CD14-positive monocyte (primary cell): ENCODE measurements at regions not wholly inside any gene's neighbourhood (a gene's known extent, or its start where the extent isn't known, plus 50 kb on each side); places are given as distances from the start of the nearest gene placed in this dataset.
"Not testable (repeated sequence)": the region's sequence is repeated elsewhere in the genome, so short reads cannot be mapped to it uniquely, and the experiment has no call there.

ENCODE experiments used
- DNase-seq, 3 donors: peaks; one replicate each; pipeline ENCODE4 v3.0.0-alpha.2; 2011 to 2022
- H2AFZ ChIP-seq: 2 replicates; pipeline ENCODE4 v1.6.0; 2012; ENCODE audit warnings: mild to moderate bottlenecking, low read depth, low read length, inconsistent platforms; ENCODE audit not compliant: insufficient read depth, poor library complexity, severe bottlenecking
- H3K27ac ChIP-seq, 2 donors: 1 replicate in 1 of 2; 2 replicates in 1 of 2; pipeline ENCODE4 v1.5.1; 2012 to 2013; ENCODE audit warnings: low read length in 2 of 2, control low read depth in 1 of 2, inconsistent platforms in 1 of 2, low read depth in 1 of 2, mild to moderate bottlenecking in 1 of 2
- H3K27me3 ChIP-seq, 2 donors: one replicate each; pipeline versions ENCODE4 v1.6.0 to v1.6.1; 2011 to 2013; ENCODE audit warnings: low read length in 2 of 2; ENCODE audit not compliant: control insufficient read depth in 2 of 2, insufficient read depth in 2 of 2
- H3K36me3 ChIP-seq, 2 donors: replicated peaks in 1 of 2; 1 replicate in 1 of 2; 2 replicates in 1 of 2; pipeline versions ENCODE4 v1.5.1 to v1.6.1; 2012 to 2013; ENCODE audit warnings: low read length in 2 of 2, control low read depth in 1 of 2, inconsistent platforms in 1 of 2, mild to moderate bottlenecking in 1 of 2; ENCODE audit not compliant: insufficient read depth in 2 of 2, control insufficient read depth in 1 of 2
- H3K4me1 ChIP-seq, 2 donors: 1 replicate in 1 of 2; 2 replicates in 1 of 2; pipeline versions ENCODE4 v1.5.1 to v1.6.1; 2012 to 2013; ENCODE audit warnings: low read length in 2 of 2, control low read depth in 1 of 2, inconsistent platforms in 1 of 2, mild to moderate bottlenecking in 1 of 2, moderate library complexity in 1 of 2; ENCODE audit not compliant: insufficient read depth in 2 of 2, control insufficient read depth in 1 of 2
- H3K4me2 ChIP-seq: replicated peaks from 2 replicates; pipeline ENCODE3; 2012; ENCODE audit warnings: low read length, moderate library complexity, mild to moderate bottlenecking; ENCODE audit not compliant: poor library complexity, severe bottlenecking; ENCODE audit errors: extremely low read depth
- H3K4me3 ChIP-seq, 3 experiments: fragments of 200-600 bp in 1 of 3; sonication (generic) in 1 of 3; replicated peaks in 1 of 3; 1 replicate in 2 of 3; 2 replicates in 1 of 3; pipeline ENCODE4 v1.5.1; 2011 to 2013; ENCODE audit warnings: low read length in 3 of 3, mild to moderate bottlenecking in 3 of 3, control low read depth in 2 of 3, low read depth in 2 of 3, inconsistent platforms in 1 of 3, moderate library complexity in 1 of 3
- H3K79me2 ChIP-seq: 2 replicates; pipeline ENCODE4 v1.6.0; 2012; ENCODE audit warnings: mild to moderate bottlenecking, control low read depth, inconsistent platforms, low read length, moderate library complexity; ENCODE audit not compliant: insufficient read depth
- H3K9ac ChIP-seq: 2 replicates; pipeline ENCODE4 v1.6.0; 2017; ENCODE audit warnings: low read length, mild to moderate bottlenecking; ENCODE audit not compliant: insufficient read depth, poor library complexity, severe bottlenecking
- H3K9me3 ChIP-seq, 2 donors: replicated peaks in 1 of 2; 1 replicate in 1 of 2; 2 replicates in 1 of 2; pipeline versions ENCODE4 v1.5.1 to v1.6.1; 2012 to 2013; ENCODE audit warnings: low read length in 2 of 2, control low read depth in 1 of 2; ENCODE audit not compliant: control insufficient read depth in 1 of 2, insufficient read depth in 1 of 2
- H4K20me1 ChIP-seq: 2 replicates; pipeline ENCODE4 v1.6.0; 2012; ENCODE audit warnings: mild to moderate bottlenecking, low read length, control low read depth, moderate library complexity; ENCODE audit not compliant: insufficient read depth
- H3K27ac Mint-ChIP-seq, 7 donors: one replicate each; pipeline ENCODE4 v1.8.0; 2020; ENCODE audit warnings: mild to moderate bottlenecking in 7 of 7, mixed read lengths in 7 of 7, moderate library complexity in 6 of 7, inconsistent platforms in 2 of 7
- H3K27me3 Mint-ChIP-seq, 3 donors: one replicate each; pipeline ENCODE4 v1.8.0; 2021 to 2022; ENCODE audit warnings: low read depth in 3 of 3, mild to moderate bottlenecking in 3 of 3, mixed read lengths in 3 of 3, moderate library complexity in 3 of 3, inconsistent platforms in 1 of 3
- H3K36me3 Mint-ChIP-seq, 2 donors: one replicate each; pipeline ENCODE4 v1.8.0; 2020; ENCODE audit warnings: mixed read lengths in 2 of 2, inconsistent platforms in 1 of 2, mild to moderate bottlenecking in 1 of 2
- H3K4me1 Mint-ChIP-seq: one replicate; pipeline ENCODE4 v1.8.0; 2020; ENCODE audit warnings: mild to moderate bottlenecking, mixed read lengths
- H3K4me3 Mint-ChIP-seq, 2 donors: one replicate each; pipeline ENCODE4 v1.8.0; 2020; ENCODE audit warnings: mild to moderate bottlenecking in 2 of 2, mixed read lengths in 2 of 2, moderate library complexity in 1 of 2
- H3K9me3 Mint-ChIP-seq, 7 donors: one replicate each; pipeline ENCODE4 v1.8.0; 2020 to 2022; ENCODE audit warnings: mixed read lengths in 7 of 7, mild to moderate bottlenecking in 6 of 7, moderate library complexity in 6 of 7, inconsistent platforms in 2 of 7
- CTCF ChIP-seq: fragments of 200-600 bp; IDR thresholded peaks from one replicate; pipeline ENCODE4 v1.8.0; 2022; ENCODE audit warnings: antibody characterized with exemption, mild to moderate bottlenecking
- WGBS: methylation state at CpG from one replicate; pipeline ENCODE4 v1.1.5; 2013; ENCODE audit warnings: missing lambda C conversion rate; ENCODE audit not compliant: insufficient coverage; 5-methylcytosine and 5-hydroxymethylcytosine counted together
- intact Hi-C, 2 donors: fragments of 100-400 bp; cut with micrococcal nuclease; formaldehyde crosslinking; loops; one replicate each; pipeline versions ENCODE4 v1.15.0 to v1.15.1; 2023

GRCh38 chr7:96558530-96558929, 151.1 kb downstream of the SEM1 start:
- no peak for DNase-seq
- Histone ChIP-seq H4K20me1 (no peaks in the 10 kb centered on the region), H3K27ac (no peak overlapping the region), H3K36me3 (no peaks in the 10 kb centered on the region), H3K79me2 (no peaks in the 10 kb centered on the region), H3K4me1 (no peaks in the 10 kb centered on the region), H3K4me3 (no peak overlapping the region), H2AFZ (no peak overlapping the region), H3K9ac (no peak overlapping the region), H3K4me2 (no peak overlapping the region), H3K27me3 (no peaks in the 10 kb centered on the region), H3K9me3 (no peaks in the 10 kb centered on the region)
- 100% methylated on average over 2 of the region's 2 CpGs for WGBS
- H3K36me3 Mint-ChIP-seq: no peaks in the 10 kb centered on the region
- no peaks in the 10 kb centered on the region for H3K4me1 Mint-ChIP-seq
- no peak overlapping the region for H3K27ac Mint-ChIP-seq
- no peak overlapping the region for H3K4me3 Mint-ChIP-seq
- H3K9me3 Mint-ChIP-seq: peaks cover 0 to 9% (median 3%) of the 10 kb centered on the region in 7 donors
- TF ChIP-seq CTCF: no peak
- peaks cover 1 to 5% (median 3%) of the 10 kb centered on the region in 3 donors for H3K27me3 Mint-ChIP-seq
- intact Hi-C loops: no loop called here

- no peak overlapping the region for H3K27ac ChIP-seq
- H3K4me1 ChIP-seq: no peaks in the 10 kb centered on the region
- WGBS: 75% methylated on average over 4 of the region's 9 CpGs
- no peak overlapping the region for H3K4me3 ChIP-seq
- H4K20me1 ChIP-seq: no peaks in the 10 kb centered on the region
- Mint-ChIP-seq H3K27ac (no peak overlapping the region), H3K4me1 (no peaks in the 10 kb centered on the region), H3K27me3 (peaks cover 1 to 3% (median 3%) of the 10 kb centered on the region in 3 donors), H3K36me3 (no peaks in the 10 kb centered on the region), H3K4me3 (no peak overlapping the region), H3K9me3 (peaks cover 0 to 9% (median 3%) of the 10 kb centered on the region in 7 donors)
- DNase-seq: no peak
- H3K9ac ChIP-seq: no peak overlapping the region
- H3K36me3 ChIP-seq: no peaks in the 10 kb centered on the region
- H3K79me2 ChIP-seq: no peaks in the 10 kb centered on the region
- no peak for TF ChIP-seq CTCF
- no peaks in the 10 kb centered on the region for H3K9me3 ChIP-seq
- H2AFZ ChIP-seq: no peak overlapping the region
- no peak overlapping the region for H3K4me2 ChIP-seq
- intact Hi-C loops: no loop called here
- no peaks in the 10 kb centered on the region for H3K27me3 ChIP-seq
Observed at GRCh38 chr7:96558093-96558492, 151.6 kb downstream of the SEM1 start.

- H4K20me1 ChIP-seq, H3K79me2 ChIP-seq, H3K4me3 ChIP-seq, H3K4me3 Mint-ChIP-seq, DNase-seq, H3K27me3 Mint-ChIP-seq, H2AFZ ChIP-seq, H3K36me3 Mint-ChIP-seq, H3K4me1 Mint-ChIP-seq, H3K9me3 Mint-ChIP-seq, H3K36me3 ChIP-seq, H3K4me1 ChIP-seq, H3K27ac Mint-ChIP-seq, H3K9me3 ChIP-seq, H3K27me3 ChIP-seq, H3K9ac ChIP-seq, H3K4me2 ChIP-seq, intact Hi-C loops, H3K27ac ChIP-seq: not testable (repeated sequence)
- WGBS: 98% methylated on average over 7 of the region's 13 CpGs
Observed at GRCh38 chr7:96557598-96557997, 152.0 kb downstream of the SEM1 start.
